GM12892 (cell line): ENCODE measurements at regions not wholly inside any gene's neighbourhood (a gene's known extent, or its start where the extent isn't known, plus 50 kb on each side); places are given as distances from the start of the nearest gene placed in this dataset.

ENCODE experiments used
- POLR2A ChIP-seq: IDR thresholded peaks from 2 replicates; pipeline ENCODE4 v1.6.1; 2011; ENCODE audit warnings: low read depth, low read length, control low read depth
- TAF1 ChIP-seq: IDR thresholded peaks from 2 replicates; pipeline ENCODE4 v1.6.1; 2011; ENCODE audit warnings: low read depth, mild to moderate bottlenecking, control low read depth, low read length, borderline replicate concordance

DNA sequence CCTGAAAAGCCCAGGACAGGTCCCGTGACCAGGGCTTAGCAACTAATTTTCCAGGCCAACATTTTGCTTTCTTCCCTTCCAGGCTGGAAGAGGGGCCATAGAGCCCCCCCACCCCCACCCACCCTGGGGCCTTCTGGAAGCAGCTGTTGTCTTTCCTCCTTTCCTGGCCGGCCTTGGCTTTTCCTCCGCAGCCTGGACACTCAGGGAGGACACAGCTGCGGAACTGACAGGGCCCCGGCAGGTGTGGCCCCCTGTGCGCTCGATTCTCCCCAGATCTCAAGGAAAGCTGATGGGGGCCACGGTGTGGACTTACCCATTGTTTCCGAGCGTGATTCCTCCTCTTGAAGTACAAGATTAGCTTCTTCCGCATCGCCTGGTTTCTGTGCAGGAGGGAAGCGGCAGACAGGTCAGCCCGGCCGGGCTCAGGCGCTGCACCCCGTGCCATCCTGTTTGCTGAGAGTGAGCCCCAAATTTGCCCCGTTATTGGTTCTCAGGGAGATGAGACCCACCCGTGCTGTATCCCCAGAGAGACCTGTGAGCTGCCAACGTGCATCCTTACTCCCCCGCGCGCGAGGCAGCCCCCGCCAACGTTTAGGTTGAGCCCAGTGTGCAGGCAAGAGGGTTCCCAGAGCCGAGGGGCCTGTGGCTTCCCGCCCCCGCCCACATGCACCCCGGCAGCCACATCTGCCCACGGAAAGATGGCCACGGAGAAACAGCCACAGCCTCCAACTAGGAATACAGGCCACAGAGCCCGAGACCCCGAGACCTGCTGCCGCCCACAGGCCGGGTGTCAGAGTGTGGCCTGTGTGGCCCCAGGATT, 129.6 kb downstream of the NCOR2 start:
- TF ChIP-seq POLR2A = no peak
- no peak for TF ChIP-seq TAF1
